Stimulated activated CD8-positive, alpha-beta memory T cell treated with anti-CD3 and anti-CD28 coated beads, Interleukin-12 subunit alpha, Interleukin-12 subunit beta, amount 100 ng/mL, for 24 hours (primary cell): ENCODE measurements at regions not wholly inside any gene's neighbourhood (a gene's known extent, or its start where the extent isn't known, plus 50 kb on each side); places are given as distances from the start of the nearest gene placed in this dataset.
"Not testable (repeated sequence)": the region's sequence is repeated elsewhere in the genome, so short reads cannot be mapped to it uniquely, and the experiment has no call there.

ENCODE experiments used
- DNase-seq: peaks from one replicate; pipeline ENCODE4 v3.0.0-alpha.2; 2020; ENCODE audit errors: extremely low read depth

DNA sequence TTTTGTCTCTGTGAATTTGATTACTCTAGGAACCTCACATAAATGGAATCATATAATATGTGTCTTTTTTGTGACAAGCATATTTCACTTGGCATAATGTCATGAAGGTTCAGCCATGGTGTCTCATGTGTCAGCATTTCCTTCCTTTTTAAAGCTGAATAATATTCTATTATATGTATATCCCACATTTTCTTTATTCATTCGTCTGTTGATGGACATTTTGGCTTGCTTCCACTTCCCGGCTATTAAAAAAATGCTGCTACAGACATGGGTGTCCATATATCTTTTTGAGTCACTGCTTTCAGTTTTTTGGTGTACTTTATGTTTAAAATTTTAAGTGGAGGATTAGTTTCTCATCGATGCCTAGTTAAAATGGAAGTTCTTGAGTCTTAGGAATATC lies 59.8 kb upstream of the C5orf63 start:
- DNase-seq = no peak

DNA sequence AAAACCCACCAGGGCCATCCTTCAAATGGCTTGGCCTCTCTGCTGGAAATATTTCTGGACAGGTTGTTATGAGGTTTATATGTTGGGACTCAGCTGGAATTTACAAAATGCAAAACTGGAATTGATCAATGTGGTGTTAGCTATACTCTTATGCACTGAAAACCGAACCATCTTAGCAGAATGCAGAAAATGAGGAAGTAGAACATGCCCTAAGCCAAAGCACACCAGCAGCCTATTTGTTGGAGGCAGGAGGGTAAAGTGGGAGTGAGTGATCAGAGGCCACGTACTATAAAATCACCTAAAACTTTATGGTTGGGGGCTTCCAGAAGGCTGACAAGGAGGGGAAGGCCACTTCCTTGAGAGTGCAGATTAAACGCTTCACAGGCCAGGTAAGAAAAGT lies 63.6 kb upstream of the C5orf63 start:
- no peak for DNase-seq

DNA sequence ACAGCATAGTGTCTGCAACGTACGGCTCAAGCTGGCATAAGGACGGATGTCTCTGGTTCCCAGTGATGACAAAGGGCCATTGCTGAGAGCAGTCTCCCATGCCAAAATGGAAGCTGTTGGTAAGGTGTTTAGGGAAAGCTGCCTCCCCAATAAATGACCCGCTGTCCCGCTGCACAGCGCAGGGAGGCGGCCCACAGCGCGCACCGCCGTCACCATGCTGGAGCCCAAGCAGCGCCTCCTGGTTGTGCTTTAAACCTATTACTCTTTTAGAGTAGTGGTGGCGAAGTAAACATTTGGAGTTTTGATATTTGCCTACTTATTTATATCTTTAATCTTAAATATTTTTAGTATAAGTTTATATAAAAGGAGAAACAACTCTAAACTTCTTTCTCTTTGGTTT lies 70.4 kb upstream of the C5orf63 start:
- no peak for DNase-seq

DNA sequence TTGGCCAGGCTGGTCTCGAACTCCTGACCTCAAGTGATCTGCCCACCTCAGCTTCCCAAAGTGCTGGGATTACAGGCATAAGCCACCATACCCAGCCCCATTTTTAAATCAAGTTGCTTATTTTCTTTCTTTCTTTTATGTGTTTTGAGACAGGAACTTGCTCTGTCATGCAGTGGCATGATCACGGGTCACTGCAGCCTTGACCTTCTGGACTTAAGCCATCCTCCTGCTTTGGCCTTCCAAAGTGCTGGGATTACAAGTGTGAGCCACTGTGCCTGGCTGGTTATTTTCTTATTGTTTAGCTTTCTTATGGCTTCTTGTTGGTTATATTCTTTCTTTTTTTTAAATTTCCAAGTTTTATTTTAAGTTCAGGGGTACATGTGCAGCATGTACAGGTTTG lies 79.7 kb upstream of the C5orf63 start:
- no peak for DNase-seq

DNA sequence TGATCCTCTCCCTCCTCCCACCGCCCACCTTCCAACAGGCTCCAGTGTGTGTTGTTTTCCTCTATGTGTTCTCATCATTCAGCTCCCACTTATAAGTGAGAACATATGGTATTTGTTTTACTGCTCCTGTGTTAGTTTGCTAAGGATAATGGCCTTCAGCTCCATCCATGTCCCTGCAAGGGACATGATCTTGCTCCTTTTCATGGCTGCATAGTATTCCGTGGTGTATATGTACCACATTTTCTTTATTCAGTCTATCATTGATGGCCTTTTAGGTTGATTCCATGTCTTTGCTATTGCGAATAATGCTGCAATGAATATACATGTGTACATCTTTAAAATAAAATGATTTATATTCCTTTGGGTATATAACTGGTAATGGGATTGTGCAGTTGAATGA lies 80.2 kb upstream of the C5orf63 start:
- DNase-seq = no peak

DNA sequence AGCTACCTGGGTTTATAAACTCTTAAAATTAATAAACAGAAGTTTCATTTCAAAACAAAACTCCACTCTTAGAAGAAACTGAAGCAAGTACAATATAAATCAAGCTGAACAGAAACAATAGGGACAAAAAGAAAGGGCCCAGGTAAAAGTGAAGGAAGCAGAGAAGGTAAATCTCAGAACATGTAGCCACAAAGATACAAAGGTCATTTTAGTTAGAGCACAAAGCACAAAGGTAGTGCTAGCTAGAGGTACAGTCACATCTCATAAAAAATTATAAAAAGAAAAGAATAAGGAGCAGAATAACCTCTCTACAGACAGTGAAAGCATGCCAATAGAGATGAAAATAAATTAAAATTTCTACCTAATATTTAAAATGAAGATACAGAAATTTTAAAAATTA lies 90.4 kb upstream of the C5orf63 start:
- no peak for DNase-seq

DNA sequence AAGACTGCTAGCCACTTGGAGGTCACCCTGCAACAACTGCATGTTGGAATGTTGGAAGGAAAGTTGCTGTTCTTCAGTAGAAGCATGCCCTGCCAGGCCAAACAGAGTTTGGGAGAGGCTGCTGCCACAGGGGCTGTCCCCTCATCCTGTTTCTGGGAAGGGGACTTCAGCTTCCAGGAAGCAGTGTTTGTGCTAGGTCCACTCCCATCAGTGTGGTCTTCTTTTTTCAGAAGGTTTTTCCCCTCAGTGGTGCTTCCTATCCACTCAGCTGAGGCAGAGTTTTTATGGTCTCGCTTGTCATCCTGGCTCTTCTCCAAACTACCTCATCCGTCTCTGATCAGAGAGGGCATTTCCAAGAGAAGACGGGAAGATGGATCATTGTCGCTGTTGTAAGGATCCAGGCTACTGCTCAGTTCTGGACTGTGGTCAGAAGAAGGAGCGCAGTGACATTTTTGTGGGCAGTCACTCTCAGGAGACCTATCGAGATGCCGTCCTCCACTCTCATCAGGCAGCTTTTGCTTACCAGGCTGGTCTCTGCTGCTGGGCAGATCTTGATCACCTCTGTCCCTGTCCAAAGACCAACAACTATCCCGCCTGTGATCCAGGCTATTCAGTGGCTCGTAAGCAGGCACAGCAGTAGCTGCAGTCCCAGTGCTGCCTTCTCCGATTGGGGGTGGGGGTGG lies 97.8 kb upstream of the C5orf63 start:
- DNase-seq = no peak

DNA sequence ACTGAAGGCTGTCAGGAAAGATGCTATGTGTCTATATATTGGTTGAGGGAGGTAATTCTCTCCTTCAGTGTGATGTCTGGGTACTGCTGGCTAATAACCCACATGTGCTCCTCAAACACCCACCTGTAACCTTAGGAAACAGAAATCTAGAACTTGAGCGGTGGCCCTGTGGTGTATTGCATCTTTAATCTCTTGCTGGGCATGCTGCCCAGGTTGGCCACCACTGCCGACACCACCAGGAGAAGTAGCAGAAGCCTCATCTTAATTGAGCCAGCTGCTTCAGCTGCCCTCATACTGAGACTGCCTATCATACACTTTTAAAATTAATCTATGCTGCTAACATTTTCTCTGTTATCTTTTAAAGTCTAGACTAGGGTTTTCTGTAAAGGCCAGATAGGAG lies 103.5 kb upstream of the C5orf63 start:
- no peak for DNase-seq

DNA sequence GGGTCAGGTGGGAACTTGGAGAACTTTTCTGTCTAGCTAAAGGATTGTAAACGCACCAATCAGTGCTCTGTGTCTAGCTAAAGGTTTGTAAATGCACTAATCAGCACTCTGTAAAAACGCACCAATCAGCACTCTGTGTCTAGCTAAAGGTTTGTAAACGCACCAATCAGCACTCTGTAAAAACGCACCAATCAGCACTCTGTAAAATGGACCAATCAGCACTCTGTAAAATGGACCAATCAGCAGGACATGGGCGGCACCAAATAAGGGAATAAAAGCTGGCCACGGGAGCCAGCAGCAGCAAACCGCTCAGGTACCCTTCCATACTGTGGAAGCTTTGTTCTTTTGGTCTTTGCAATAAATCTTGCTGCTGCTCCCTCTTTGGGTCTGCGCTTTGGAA lies 108.0 kb upstream of the MEGF10 start:
- not testable (repeated sequence) for DNase-seq

DNA sequence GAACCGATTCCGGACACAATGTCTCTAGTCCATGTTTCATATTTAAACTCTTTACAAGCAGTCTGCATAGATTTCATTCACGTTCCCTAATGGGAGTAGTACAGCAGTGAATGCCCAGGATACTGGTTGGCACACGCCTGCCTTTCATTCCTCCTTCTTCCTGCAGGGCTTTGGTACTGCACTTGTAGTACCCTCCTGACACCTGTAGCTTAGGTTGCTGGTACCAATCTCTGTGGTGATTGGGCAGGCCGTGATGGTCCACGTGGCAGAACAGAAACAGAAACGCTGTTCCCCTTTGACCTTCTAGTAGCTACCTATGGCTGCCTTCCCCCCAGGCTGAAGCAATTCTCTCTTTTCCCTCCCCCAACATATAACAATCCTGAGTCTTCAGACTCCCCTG lies 107.3 kb upstream of the MEGF10 start:
- no peak for DNase-seq

DNA sequence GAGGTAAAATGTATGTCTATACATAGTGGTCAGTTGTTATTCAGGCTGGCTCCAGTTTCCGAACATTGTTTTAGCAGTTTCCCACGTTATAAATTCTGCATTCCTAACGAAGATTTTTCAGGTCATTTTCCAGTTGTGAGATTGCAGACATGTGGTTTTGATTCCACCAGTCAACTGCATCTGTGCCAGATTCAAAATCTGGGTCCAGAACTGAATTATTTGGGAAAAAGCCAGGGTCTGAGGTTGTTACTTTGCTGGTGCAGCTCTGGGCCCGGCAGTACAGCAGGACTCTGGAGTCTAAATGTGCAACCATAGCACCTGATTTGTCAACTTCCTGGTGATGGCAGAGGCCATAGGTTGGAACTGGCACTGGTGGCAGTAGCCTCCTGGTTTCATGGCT lies 105.7 kb upstream of the MEGF10 start:
- DNase-seq = no peak

DNA sequence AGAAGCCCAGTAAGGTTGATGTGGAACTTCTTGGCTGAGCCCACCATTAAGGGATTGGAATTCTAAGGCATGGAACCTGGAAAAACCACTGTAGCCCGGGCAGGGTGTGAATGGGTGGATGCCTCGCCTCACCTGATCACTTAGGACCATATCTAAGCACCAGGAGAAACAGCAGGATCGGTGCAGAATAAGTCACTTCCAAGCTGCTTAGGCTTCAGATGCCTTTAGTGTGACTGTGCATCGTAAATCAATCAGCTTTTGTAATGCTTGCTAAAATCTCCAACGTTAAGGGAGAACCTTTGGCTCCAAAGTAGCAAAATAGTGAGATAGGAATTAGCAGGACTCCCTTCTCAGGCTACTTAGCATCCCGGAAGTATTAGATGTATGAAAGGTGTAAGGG lies 103.9 kb upstream of the MEGF10 start:
- DNase-seq = no peak

DNA sequence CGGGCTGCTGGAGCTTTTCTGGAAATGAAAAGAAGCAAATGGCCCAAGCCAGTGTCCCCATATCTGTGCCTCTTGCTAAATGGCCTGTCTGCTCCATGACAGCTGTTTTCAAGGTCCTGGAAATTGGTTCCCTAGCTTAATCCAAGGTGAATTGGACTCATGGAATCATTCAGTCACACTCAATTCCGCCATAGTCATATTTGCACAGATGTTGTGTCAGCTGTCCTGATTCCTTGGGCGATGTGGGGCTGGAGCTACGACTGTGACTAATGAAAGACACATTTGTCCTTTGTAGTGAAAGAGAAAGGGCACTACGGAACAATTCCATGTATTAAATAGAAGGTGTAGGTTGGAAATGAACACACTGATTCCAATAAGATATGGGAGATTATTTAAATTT lies 102.9 kb upstream of the MEGF10 start:
- DNase-seq = no peak

DNA sequence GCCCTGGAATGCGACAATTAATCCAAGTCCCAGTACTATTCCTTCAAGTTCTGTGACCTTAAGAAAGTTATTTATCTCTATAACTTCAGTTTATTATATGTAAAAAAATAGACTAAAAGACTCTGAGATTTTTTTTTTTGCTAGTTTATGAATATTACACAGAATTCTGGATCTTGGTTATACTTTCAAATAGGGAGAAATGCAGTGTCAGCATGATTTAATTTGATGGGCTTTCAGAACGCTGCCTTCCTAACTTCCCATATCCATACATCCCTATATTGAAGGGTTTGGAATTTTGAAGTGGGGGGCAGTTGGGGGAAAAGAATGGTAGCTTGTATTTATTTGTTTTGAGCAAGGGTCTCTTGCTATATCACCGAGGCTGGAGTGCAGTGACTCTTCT lies 98.4 kb upstream of the MEGF10 start:
- DNase-seq = no peak

DNA sequence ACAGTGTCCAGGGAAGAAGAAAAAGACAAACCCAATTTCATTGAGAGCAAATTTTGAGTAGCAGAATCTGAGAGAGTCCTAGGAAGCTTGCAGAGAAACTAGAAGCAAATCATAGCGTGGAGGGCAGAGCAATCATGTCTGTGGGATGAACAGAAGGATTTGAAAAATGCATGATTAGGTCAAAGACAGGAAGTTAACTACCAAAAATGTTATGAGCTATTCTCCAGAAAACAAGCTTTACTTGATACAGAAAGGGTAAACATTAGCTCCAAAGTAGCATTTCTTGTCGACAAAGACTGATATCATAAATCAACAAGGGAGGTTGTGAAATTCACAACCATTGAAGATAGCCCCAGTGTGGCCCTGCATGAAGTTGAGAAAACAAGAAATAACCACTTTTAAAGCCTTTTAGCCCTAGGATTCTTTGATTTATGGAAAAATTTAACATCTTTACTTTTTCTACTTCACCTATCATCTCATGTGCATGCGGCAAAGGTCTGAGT lies 97.7 kb upstream of the MEGF10 start:
- no peak for DNase-seq

DNA sequence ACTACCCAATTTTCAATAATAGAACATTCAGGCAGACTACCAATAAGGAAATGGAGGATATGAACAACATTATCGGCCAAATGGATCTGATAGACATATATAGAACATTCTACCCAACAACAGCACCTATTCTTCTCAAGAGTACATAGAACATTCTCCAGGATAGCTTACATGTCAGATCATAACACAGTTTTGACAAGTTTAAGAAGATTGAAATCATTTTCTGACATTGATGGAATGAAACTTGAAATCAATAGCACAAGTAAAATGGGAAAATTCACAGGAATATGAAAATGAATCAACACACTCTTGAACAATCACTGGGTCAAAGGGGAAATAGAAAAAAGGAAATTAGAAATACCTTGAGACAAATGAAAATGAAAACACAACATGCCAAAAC lies 94.6 kb upstream of the MEGF10 start:
- DNase-seq = no peak

DNA sequence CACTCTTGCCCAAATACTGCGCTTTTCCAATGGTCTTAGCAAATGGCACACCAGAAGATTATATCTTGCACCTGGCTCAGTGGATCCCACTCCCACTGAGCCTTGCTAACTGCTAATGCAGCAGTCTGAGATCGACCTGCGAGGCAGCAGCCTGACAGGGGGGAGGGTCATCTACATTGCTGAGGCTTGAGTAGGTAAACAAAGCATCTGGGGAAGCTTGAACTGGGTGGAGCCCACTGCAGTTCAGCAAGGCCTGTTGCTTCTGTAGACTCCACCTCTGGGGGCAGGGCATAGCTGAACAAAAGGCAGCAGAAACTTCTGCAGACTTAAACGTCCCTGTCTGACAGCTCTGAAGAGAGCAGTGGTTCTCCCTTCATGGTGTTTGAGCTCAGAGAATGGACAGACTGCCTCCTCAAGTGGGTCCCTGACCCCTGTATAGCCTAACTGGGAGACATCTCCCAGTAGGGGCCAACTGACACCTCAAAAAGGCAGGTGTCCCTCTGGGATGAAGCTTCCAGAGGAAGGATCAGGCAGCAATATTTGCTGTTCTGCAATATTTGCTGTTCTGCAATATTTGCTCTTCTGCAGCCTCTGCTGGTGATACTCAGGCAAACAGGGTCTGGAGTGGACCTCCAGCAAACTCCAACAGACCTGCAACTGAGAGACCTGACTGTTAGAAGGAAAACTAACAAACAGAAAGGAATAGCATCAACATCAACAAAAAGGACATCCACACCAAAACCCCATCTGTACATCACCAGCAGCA lies 93.0 kb upstream of the MEGF10 start:
- DNase-seq = not testable (repeated sequence)

DNA sequence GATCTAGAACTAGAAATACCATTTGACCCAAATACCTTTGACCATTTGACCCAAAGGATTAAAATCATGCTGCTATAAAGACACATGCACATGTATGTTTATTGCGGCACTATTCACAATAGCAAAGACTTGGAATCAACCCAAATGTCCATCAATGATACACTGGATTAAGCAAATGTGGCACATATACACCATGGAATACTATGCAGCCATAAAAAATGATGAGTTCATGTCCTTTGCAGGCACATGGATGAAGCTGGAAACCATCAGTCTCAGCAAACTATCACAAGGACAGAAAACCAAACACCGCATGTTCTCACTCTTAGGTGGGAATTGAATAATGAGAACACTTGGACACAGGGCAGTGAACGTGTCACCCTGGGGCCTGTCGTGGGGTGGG lies 87.9 kb upstream of the MEGF10 start:
- not testable (repeated sequence) for DNase-seq

DNA sequence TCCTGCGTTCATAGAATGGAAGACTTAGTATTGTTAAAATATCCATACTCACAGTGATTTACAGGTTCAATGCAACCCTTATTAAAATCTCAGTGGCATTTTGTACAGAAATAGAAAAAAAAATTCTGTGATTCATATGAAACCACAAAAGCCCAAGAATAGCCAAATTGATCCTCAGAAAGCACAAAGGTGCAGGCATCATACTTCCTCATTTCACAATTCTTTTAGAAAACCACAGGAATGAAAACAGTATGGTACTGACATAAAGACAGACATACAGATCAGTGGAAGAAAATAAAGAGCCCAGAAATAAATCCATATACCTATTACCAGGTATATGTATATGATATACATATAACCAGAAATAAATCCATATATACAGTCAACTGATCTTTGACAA lies 86.8 kb upstream of the MEGF10 start:
- DNase-seq = no peak

DNA sequence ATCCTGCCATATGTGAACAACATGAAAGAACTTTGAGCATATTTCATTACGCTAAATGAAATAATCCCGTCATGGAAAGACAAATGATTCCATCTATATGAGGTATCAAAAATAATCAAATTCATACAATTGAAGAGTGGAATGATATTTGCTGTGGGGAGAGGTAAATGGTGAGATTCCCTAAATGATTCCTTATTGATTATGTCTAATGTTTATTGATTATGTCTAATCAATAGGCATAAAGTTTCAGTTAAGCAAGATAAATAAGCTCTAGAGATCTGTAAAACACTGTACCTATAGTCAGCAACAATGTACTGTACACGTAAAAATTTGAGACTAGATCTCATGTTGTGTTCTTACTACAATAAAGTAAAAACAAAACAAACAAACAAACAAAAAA lies 85.4 kb upstream of the MEGF10 start:
- DNase-seq = no peak

DNA sequence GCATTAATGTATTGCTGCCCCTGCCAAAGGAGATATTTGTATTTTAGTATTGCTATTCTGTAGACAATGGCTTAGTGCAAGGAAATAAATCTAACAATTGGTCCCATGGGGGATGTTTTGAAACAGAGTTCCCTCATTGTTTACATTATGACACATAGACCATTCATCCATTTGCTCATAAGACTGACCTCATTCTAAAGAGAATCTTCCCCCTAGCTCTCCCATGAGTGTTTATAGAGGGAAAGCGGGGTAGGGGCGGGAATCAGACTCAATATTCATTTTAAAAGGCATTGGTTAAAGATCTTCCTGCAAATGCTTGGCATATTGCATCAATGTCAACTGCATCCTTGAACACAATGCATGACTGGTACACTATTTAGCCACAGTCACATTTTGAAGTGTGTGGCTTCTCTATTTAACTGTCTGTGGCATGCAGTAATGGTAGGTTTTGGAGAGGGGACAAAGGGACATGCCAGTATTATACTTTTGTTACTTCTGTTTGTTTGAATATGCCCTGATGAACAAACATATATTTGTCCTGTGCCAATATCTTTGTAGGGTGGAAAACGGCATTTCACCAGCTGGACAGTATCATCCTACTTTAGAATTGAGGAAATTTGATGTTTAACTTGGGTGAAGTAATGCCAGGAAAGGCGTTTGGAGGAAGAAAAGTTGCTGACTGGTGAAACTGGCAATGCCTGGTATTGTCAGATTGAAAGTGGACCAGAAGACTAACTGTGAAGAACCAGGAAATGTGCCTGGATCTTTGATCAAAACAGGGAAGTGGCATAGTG lies 84.1 kb upstream of the MEGF10 start:
- DNase-seq = no peak

DNA sequence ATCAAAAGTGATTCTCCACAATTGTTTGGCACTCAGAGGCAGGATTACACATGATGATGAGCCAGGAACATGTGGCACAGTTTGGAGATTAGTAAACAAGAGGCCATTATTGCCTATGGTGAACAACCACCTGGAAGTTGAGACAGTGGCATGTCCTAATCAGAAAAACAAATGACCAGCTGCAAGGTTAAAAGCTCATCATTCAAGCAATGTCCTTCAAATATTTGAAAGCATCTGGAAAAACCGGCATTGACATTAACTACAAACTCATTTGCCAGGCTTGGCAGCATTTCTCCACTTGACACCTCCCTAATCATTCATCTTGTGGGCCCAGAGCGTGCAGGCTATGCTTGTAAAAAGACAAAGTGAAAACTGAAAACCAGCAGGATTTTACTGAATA lies 80.6 kb upstream of the MEGF10 start:
- DNase-seq = no peak

DNA sequence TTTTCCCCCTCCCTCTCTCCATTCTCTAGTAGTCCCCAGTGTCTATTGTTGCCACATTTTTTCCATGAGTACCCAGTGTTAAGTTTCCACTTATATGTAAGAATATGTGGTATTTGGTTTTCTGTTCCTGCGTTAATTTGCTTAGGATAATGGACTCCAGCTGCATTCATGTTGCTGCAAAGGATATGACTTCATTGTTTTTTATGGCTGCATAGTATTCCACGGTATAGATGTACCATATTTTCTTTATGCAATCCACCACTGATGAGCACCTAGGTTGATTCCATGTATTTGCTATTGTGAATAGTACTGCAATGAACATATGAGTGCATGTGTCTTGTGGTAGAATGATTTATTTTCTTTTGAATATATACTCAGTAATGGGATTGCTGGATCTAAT lies 77.4 kb upstream of the MEGF10 start:
- no peak for DNase-seq
